ENCODE measurements at regions not wholly inside any gene's neighbourhood (a gene's known extent, or its start where the extent isn't known, plus 50 kb on each side); places are given as distances from the start of the nearest gene placed in this dataset.

DNA sequence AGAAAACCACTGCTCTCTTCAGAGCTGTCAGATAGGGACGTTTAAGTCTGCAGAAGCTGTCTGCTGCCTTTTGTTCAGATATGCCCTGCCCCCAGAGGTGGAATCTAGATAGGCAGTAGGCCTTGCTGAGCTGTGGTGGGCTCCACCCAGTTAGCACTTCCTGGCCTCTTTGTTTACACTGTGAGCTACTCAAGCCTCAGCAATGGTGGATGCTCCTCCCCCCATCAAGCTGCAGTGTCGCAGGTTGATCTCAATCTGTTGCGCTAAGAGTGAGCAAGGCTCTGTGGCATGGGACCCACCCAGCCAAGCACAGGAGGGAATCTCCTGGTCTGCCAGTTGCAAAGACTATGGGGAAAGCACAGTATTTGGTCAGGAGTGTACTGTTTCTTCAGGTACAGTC, 59.2 kb upstream of the ZNF641 start:
- DNase-seq, result peak; percentile 53

GRCh38 chr12:48413388-48413787, 59.0 kb upstream of the ANP32D start:
- no peak for DNase-seq

GRCh38 chr12:48414021-48414420, 58.3 kb upstream of the ANP32D start:
- no peak for DNase-seq

DNA sequence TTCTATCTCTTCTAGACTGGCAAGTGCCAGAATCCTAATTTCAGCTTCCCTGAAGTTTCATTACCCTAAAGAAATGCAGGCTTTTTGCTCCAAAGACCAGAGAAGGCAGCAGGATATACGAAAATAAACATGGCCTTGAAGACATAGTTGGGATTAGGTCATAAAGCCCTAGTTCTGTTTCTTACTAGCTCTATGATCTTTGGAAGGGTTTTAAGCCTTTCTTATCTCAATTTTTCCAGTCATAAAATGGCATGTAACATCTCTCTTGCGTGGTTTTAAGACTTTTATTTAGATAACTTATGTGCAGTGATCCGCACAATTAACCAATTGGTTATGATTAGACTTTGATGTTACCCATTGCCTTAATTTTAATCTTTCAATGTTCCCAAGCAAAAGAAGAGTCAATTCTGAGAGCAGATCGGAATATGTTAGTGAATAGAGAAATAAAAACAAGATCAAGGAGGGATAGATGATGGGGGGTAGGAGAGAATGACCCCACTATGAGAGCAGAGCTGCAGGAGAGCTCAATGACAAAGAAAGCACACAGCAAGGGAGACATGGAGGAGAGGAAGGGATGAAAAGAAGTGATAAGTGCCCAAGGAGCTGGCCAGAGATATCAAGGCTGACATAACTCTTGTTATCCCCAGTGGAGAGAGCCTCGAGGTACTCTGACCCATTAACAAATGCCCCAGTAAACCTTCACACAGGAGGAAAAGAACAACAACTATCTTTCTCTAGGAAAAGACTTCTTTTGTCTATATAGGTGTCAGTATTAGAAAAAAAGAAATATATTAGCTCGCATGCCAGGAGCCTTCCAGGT, 53.0 kb upstream of the ANP32D start:
- no peak for DNase-seq

DNA sequence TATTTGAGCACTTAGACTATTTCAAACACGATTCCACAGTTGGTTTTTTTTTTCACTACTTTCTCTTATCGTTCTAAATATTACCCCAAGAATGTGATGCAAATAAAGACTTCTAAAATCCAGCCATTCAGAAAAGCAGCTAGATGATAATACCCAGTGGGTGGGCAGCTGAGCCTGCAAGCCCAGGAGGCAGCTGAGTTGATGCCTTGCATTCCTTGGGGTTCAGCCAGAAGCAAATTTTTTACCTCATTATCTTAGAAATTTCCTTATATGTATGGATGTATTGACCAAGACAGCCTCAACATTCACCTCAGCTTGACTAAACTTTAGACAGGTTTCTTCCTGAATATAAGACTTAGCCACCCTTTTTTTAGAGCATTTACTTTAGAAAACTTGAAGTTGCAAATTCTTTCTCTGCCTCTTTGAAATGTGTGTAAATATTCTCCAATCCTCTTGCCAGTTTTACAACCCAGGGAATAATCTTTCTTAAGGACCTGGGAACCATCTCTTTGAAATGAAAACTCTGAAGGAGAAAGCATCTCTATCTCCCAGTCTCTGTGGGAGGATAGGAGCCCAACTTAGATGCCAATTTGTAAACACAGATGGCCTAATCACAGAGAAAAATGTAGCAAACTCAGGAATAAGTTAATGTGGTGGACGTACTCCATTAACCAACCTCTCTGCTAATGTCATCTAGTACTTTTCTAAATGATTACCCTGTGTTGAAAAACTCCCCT, 52.2 kb upstream of the ANP32D start:
- DNase-seq, result no peak

- DNase-seq, result no peak
Measured at GRCh38 chr12:48422060-48422459, 50.3 kb upstream of the ANP32D start.

Measured in CD4-positive, alpha-beta T cell treated with Interleukin-4 for 4 hours (primary cell).